Neural crest cell (in vitro differentiated cells): ENCODE measurements at regions not wholly inside any gene's neighbourhood (a gene's known extent, or its start where the extent isn't known, plus 50 kb on each side); places are given as distances from the start of the nearest gene placed in this dataset.

ENCODE experiments used
- DNase-seq: peaks from one replicate; pipeline ENCODE4 v3.0.0; 2021; ENCODE audit warnings: low read depth, mixed read lengths, low spot score
- H3K27ac Mint-ChIP-seq: one replicate; pipeline ENCODE4 v1.8.0; 2021; ENCODE audit warnings: mild to moderate bottlenecking, mixed read lengths; ENCODE audit not compliant: unreplicated experiment
- H3K27me3 Mint-ChIP-seq: 2 replicates; pipeline ENCODE4 v1.8.0; 2021; ENCODE audit warnings: low read depth, mild to moderate bottlenecking, mixed read lengths
- H3K36me3 Mint-ChIP-seq: 2 replicates; pipeline ENCODE4 v1.8.0; 2021; ENCODE audit warnings: low read depth, mild to moderate bottlenecking, mixed read lengths
- H3K4me1 Mint-ChIP-seq: 2 replicates; pipeline ENCODE4 v1.8.0; 2021; ENCODE audit warnings: mixed read lengths
- H3K4me3 Mint-ChIP-seq: one replicate; pipeline ENCODE4 v1.8.0; 2021; ENCODE audit warnings: mild to moderate bottlenecking, mixed read lengths
- H3K9me3 Mint-ChIP-seq: 2 replicates; pipeline ENCODE4 v1.8.0; 2021; ENCODE audit warnings: mixed read lengths
- CTCF ChIP-seq: fragments of 200-600 bp; sonication (generic); conservative IDR thresholded peaks from 2 replicates; pipeline ENCODE4 v1.5.0; 2021; ENCODE audit warnings: antibody characterized with exemption, mild to moderate bottlenecking

- Mint-ChIP-seq H3K9me3 (peaks cover 4% of the 10 kb centered on the region), H3K36me3 (no peaks in the 10 kb centered on the region), H3K27ac (no peak overlapping the region), H3K4me3 (no peak overlapping the region), H3K27me3 (no peaks in the 10 kb centered on the region), H3K4me1 (peaks cover 39% of the 10 kb centered on the region)
- DNase-seq = no peak
- no peak for TF ChIP-seq CTCF
Measured at GRCh38 chrX:39846460-39846859, 251.3 kb downstream of the BCOR start.

- no peak overlapping the region for H3K27ac Mint-ChIP-seq
- no peak overlapping the region for H3K4me3 Mint-ChIP-seq
- H3K27me3 Mint-ChIP-seq = no peaks in the 10 kb centered on the region
- TF ChIP-seq CTCF = no peak
- no peak for DNase-seq
- no peaks in the 10 kb centered on the region for H3K36me3 Mint-ChIP-seq
- peaks cover 4% of the 10 kb centered on the region for H3K9me3 Mint-ChIP-seq
- H3K4me1 Mint-ChIP-seq = peaks cover 53% of the 10 kb centered on the region
Measured at GRCh38 chrX:39848243-39848642, 249.5 kb downstream of the BCOR start.

GRCh38 chrX:39848900-39849299 lies 248.9 kb downstream of the BCOR start:
- Mint-ChIP-seq H3K36me3 (no peaks in the 10 kb centered on the region), H3K4me1 (peaks cover 52% of the 10 kb centered on the region), H3K9me3 (peaks cover 4% of the 10 kb centered on the region), H3K4me3 (no peak overlapping the region), H3K27me3 (no peaks in the 10 kb centered on the region), H3K27ac (no peak overlapping the region)
- no peak for TF ChIP-seq CTCF
- no peak for DNase-seq

DNA sequence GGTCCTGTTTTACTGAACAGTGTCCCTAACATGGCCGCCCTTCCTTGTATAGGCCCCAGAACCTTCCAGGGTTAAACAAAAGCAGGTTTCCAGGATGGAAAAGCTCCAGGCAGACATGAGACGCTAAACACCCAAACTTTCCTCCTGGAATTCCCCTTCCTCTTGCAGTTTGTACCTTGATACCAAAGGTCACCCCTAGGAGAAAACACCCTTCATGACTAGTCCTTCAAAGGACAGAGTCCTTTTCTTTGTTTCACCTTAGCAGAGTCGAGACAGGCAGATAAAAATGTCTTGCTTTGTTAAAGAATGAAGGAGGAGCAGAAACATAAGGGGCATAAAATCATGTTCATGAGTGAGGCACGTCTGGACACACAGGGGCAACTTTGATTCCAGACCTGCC lies 247.5 kb downstream of the BCOR start:
- Mint-ChIP-seq H3K36me3 (no peaks in the 10 kb centered on the region), H3K9me3 (peaks cover 4% of the 10 kb centered on the region), H3K27ac (no peak overlapping the region), H3K4me1 (peaks cover 47% of the 10 kb centered on the region), H3K4me3 (no peak overlapping the region), H3K27me3 (no peaks in the 10 kb centered on the region)
- no peak for DNase-seq
- TF ChIP-seq CTCF = no peak

DNA sequence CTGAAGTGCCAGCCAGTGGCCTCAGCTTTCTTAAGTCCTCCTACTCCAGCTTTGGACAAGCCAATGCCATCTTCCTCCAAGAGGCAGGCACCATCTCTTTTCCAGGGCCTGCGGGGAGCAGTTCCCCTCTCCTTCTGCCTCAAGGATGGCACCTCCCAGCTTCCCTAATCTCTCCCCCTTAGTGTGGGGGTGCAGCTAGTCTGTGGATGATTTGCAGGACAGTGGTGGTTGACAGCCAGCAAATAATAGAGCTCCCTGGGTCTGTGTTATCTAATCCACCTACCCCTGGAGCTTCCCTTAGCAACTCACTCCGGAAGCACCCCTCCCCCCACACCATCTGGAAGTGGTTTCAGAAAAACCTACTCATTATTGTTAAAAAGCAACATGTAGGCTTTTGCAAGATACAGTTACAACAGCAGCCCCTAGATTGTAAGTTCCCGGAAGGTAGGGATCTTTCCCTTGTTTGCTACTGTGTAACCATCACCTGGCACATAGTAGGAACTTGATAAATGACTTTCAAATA lies 247.1 kb downstream of the BCOR start:
- peaks cover 45% of the 10 kb centered on the region for H3K4me1 Mint-ChIP-seq
- no peak overlapping the region for H3K27ac Mint-ChIP-seq
- no peak for TF ChIP-seq CTCF
- peaks cover 4% of the 10 kb centered on the region for H3K9me3 Mint-ChIP-seq
- no peak for DNase-seq
- no peaks in the 10 kb centered on the region for H3K36me3 Mint-ChIP-seq
- no peaks in the 10 kb centered on the region for H3K27me3 Mint-ChIP-seq
- H3K4me3 Mint-ChIP-seq = no peak overlapping the region
